NT2/D1 (cell line): ENCODE measurements at regions not wholly inside any gene's neighbourhood (a gene's known extent, or its start where the extent isn't known, plus 50 kb on each side); places are given as distances from the start of the nearest gene placed in this dataset.

Experiments used
- DNase-seq: peaks from one replicate; pipeline ENCODE4 v3.0.0-alpha.2; 2011; ENCODE audit warnings: low read depth, low spot score
- H3K27me3 ChIP-seq: 2 replicates; pipeline ENCODE4 v1.6.0; 2011; ENCODE audit warnings: mild to moderate bottlenecking; ENCODE audit not compliant: insufficient read length, insufficient read depth
- H3K36me3 ChIP-seq: 2 replicates; pipeline ENCODE4 v1.6.1; 2011; ENCODE audit warnings: mild to moderate bottlenecking, low read length, mixed read lengths; ENCODE audit not compliant: insufficient read depth, insufficient read length
- H3K4me1 ChIP-seq: 2 replicates; pipeline ENCODE4 v1.5.1; 2011; ENCODE audit not compliant: insufficient read depth, insufficient read length
- H3K4me3 ChIP-seq: 2 replicates; pipeline ENCODE4 v1.5.1; 2011; ENCODE audit warnings: low read depth; ENCODE audit not compliant: insufficient read length
- H3K9ac ChIP-seq: 2 replicates; pipeline ENCODE4 v1.6.0; 2011; ENCODE audit warnings: low read depth; ENCODE audit not compliant: insufficient read length
- H3K9me3 ChIP-seq: 2 replicates; pipeline ENCODE4 v1.5.1; 2011; ENCODE audit warnings: mild to moderate bottlenecking, low read length; ENCODE audit not compliant: insufficient read depth
- SUZ12 ChIP-seq: IDR thresholded peaks from 2 replicates; pipeline ENCODE4 v1.6.1; 2011; ENCODE audit not compliant: insufficient read length, insufficient read depth; ENCODE audit errors: extremely low read depth
- YY1 ChIP-seq: IDR thresholded peaks from 2 replicates; pipeline ENCODE4 v1.6.1; 2011; ENCODE audit not compliant: insufficient read length, insufficient read depth
- ZNF274 ChIP-seq: IDR thresholded peaks from 2 replicates; pipeline ENCODE4 v1.6.1; 2011; ENCODE audit warnings: mild to moderate bottlenecking, low read depth, low read length

GRCh38 chr2:66834859-66835258, 399.9 kb downstream of the MEIS1 start:
- Histone ChIP-seq H3K9me3 (no peaks in the 10 kb centered on the region), H3K27me3 (no peaks in the 10 kb centered on the region), H3K4me3 (no peak overlapping the region), H3K9ac (no peak overlapping the region), H3K4me1 (no peaks in the 10 kb centered on the region), H3K36me3 (no peaks in the 10 kb centered on the region)
- no peak for TF ChIP-seq ZNF274
- TF ChIP-seq YY1: no peak
- TF ChIP-seq SUZ12: no peak
- no peak for DNase-seq

DNA sequence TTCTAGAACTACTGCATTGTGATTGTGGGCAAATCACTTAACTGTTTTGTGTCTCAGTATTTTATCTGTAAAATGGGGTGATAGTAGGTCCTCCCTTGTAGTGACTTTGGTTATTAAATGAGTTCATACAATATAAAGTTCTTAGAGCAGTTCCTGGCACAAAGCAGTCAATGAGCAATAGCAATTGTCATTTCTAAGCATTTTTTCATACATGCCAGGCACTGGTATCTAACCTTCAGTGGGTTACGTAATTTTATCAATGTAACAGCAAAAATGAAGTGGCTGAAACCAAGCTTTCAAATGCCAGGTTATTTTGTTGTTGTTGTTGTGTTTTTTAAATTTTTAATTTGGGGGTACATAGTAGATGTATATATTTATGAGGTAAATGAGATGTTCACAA, 401.9 kb downstream of the MEIS1 start:
- H3K4me1 ChIP-seq: no peaks in the 10 kb centered on the region
- TF ChIP-seq SUZ12: no peak
- no peak for TF ChIP-seq YY1
- no peak for TF ChIP-seq ZNF274

DNA sequence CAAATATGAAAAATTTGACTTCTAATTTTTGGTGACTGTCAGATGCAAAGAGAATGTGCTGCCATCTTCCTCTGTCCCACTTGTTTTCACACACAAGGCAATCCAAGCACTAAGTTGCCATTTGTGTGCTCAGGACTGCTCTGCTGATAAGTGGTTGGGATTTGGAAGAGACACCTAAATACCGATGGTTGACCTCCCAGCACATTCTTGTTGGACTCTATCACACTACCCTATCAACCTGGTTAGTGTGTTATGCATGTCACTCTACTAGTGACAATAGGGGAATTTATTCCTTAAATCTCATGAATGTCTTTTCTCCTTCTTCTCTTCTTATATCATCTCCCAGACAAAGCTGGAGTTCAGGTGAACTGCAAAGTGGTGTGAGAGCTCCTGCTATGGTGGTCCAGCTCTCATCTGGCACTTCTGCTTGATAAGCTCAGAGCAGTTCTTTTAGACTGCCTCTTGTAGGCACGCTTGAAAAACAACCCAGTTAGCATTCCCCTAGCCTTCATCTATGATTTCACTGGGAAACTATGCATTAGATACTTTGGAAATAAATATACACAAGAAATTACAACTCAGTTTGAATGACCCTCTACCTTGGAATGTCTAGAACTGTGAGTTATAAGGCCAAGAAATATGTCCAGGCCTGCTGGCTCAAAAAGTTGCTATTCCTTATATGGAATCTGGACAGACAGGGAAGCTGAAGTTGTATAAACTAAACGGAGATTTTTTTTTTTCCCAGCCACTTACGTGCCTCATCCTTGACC, 404.8 kb downstream of the MEIS1 start:
- Histone ChIP-seq H3K36me3 (no peaks in the 10 kb centered on the region), H3K27me3 (no peaks in the 10 kb centered on the region), H3K4me1 (no peaks in the 10 kb centered on the region), H3K4me3 (no peak overlapping the region), H3K9me3 (no peaks in the 10 kb centered on the region), H3K9ac (no peak overlapping the region)
- TF ChIP-seq ZNF274 (no peak), YY1 (no peak), SUZ12 (no peak)
- no peak for DNase-seq

More for the DNA sequence above, 401.9 kb downstream of the MEIS1 start:
- Histone ChIP-seq H3K4me3 (no peak overlapping the region), H3K9me3 (no peaks in the 10 kb centered on the region), H3K27me3 (no peaks in the 10 kb centered on the region), H3K36me3 (no peaks in the 10 kb centered on the region), H3K9ac (no peak overlapping the region)
- DNase-seq: no peak

- H3K27me3 ChIP-seq: no peaks in the 10 kb centered on the region
- no peak overlapping the region for H3K4me3 ChIP-seq
- H3K9me3 ChIP-seq: no peaks in the 10 kb centered on the region
- TF ChIP-seq SUZ12 (no peak), ZNF274 (no peak), YY1 (no peak)
- no peak overlapping the region for H3K9ac ChIP-seq
- no peaks in the 10 kb centered on the region for H3K36me3 ChIP-seq
- DNase-seq: no peak
- H3K4me1 ChIP-seq: no peaks in the 10 kb centered on the region
These were observed 405.5 kb downstream of the MEIS1 start for GRCh38 chr2:66840321-66841002.

DNA sequence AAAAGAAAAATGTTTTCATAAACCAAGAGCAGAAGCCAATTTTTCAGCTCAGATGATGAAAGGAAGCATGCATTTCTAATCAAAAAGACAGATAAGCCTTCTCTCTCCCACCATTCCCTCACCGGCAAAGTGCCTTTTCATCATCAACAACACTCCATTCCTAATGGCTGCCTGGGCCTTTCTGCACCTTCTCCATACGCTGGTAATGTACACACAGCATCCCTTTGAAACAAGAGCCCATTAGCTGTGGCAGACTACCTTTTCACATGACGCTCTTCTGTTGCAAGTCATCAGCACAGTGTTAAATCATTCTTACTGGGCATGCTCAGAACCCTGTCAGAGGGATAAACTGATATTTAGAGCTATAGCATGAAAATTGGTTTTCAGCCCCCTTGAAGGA, 408.9 kb downstream of the MEIS1 start:
- TF ChIP-seq ZNF274 (no peak), SUZ12 (no peak), YY1 (no peak)
- H3K36me3 ChIP-seq: no peaks in the 10 kb centered on the region
- H3K9ac ChIP-seq: no peak overlapping the region
- H3K4me3 ChIP-seq: no peak overlapping the region
- no peak for DNase-seq
- H3K27me3 ChIP-seq: no peaks in the 10 kb centered on the region
- no peaks in the 10 kb centered on the region for H3K9me3 ChIP-seq
- H3K4me1 ChIP-seq: no peaks in the 10 kb centered on the region

DNA sequence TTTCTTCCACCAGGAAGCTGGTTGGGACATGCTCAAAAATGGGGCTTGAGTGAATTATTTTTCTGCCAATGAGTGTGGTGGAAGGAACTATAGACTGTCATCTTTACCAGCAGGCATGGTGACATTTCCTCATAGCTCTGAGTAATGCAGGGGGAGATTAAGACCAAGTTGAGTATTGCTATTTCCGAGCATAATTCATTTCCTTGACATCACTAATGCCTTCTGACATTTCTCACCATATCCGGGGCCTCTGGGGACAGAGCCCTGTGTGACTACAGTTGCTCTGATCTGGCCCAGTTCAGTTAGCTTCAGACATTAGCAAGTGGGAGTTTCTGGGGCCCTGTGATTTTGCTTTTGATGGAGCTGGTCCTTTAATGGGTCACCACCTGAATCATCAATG, 410.4 kb downstream of the MEIS1 start:
- Histone ChIP-seq H3K9me3 (no peaks in the 10 kb centered on the region), H3K4me3 (no peak overlapping the region), H3K27me3 (no peaks in the 10 kb centered on the region), H3K9ac (no peak overlapping the region), H3K4me1 (no peaks in the 10 kb centered on the region), H3K36me3 (no peaks in the 10 kb centered on the region)
- TF ChIP-seq SUZ12 (no peak), YY1 (no peak), ZNF274 (no peak)
- DNase-seq: no peak

GRCh38 chr2:66846887-66847286, 412.0 kb downstream of the MEIS1 start:
- H3K9ac ChIP-seq: no peak overlapping the region
- H3K27me3 ChIP-seq: no peaks in the 10 kb centered on the region
- H3K9me3 ChIP-seq: no peaks in the 10 kb centered on the region
- TF ChIP-seq YY1 (no peak), ZNF274 (no peak)
- no peaks in the 10 kb centered on the region for H3K4me1 ChIP-seq
- no peak for DNase-seq
- H3K36me3 ChIP-seq: no peaks in the 10 kb centered on the region
- no peak overlapping the region for H3K4me3 ChIP-seq
